H1 (cell line): ENCODE measurements at regions not wholly inside any gene's neighbourhood (a gene's known extent, or its start where the extent isn't known, plus 50 kb on each side); places are given as distances from the start of the nearest gene placed in this dataset.

ENCODE experiments used
- CTCF ChIA-PET: fragments of 300-600 bp; sonication (Branson Sonifier 250); formaldehyde crosslinking; loops from one replicate; lab custom pipeline; 2021; ENCODE audit not compliant: partially characterized antibody; lab: Charles Lee
- POLR2A ChIA-PET: fragments of 300-600 bp; sonication (Branson Sonifier 250); formaldehyde crosslinking; loops from one replicate; lab custom pipeline; 2021; ENCODE audit warnings: inconsistent platforms; ENCODE audit not compliant: partially characterized antibody; lab: Charles Lee
- DNase-seq, 2 experiments: peaks; one replicate each; pipeline versions ENCODE4 v3.0.0 to v3.0.0-alpha.2; 2010 to 2022; ENCODE audit warnings: low spot score in 2 of 2, low read depth in 1 of 2, mixed read lengths in 1 of 2
- FAIRE-seq: peaks from 2 replicates; lab custom pipeline; 2011; peaks lifted over from hg19 to GRCh38; lab: Jason Lieb, UNC
- H2AFZ ChIP-seq: 2 replicates; pipeline ENCODE4 v1.8.1; 2012; ENCODE audit warnings: low read length, inconsistent platforms
- H2AK5ac ChIP-seq: 2 replicates; pipeline ENCODE4 v1.6.1; 2013; ENCODE audit warnings: low read depth, low read length
- H2BK120ac ChIP-seq: replicated peaks from 2 replicates; pipeline ENCODE3; 2013; ENCODE audit warnings: low read depth, low read length, inconsistent platforms
- H2BK12ac ChIP-seq: 2 replicates; pipeline ENCODE4 v1.6.1; 2013; ENCODE audit warnings: low read depth, low read length
- H2BK15ac ChIP-seq: 2 replicates; pipeline ENCODE4 v1.6.1; 2013; ENCODE audit warnings: low read length
- H2BK20ac ChIP-seq: 2 replicates; pipeline ENCODE4 v1.6.1; 2013; ENCODE audit warnings: low read length
- H2BK5ac ChIP-seq: 2 replicates; pipeline ENCODE4 v1.6.1; 2013; ENCODE audit warnings: low read depth, low read length
- H3K14ac ChIP-seq: 2 replicates; pipeline ENCODE4 v1.6.1; 2013; ENCODE audit warnings: inconsistent platforms; ENCODE audit not compliant: insufficient read length
- H3K18ac ChIP-seq: 2 replicates; pipeline ENCODE4 v1.6.1; 2013; ENCODE audit warnings: low read length; ENCODE audit errors: extremely low read depth
- H3K23ac ChIP-seq: 2 replicates; pipeline ENCODE4 v1.6.1; 2013; ENCODE audit warnings: inconsistent platforms; ENCODE audit not compliant: insufficient read length
- H3K23me2 ChIP-seq: 2 replicates; pipeline ENCODE4 v1.6.1; 2013; ENCODE audit warnings: low read depth, low read length
- H3K27ac ChIP-seq: 2 replicates; pipeline ENCODE4 v1.6.1; 2011; ENCODE audit warnings: low read depth, low read length, inconsistent platforms
- H3K27me3 ChIP-seq, 4 experiments: replicated peaks in 1 of 4; 1 replicate in 1 of 4; 2 replicates in 3 of 4; pipeline versions ENCODE4 v1.6.1 to v1.8.1; 2011 to 2013; ENCODE audit warnings: low read length in 3 of 4, mild to moderate bottlenecking in 3 of 4, inconsistent platforms in 2 of 4, mixed read lengths in 2 of 4, moderate library complexity in 1 of 4; ENCODE audit not compliant: control insufficient read depth in 3 of 4, insufficient read depth in 3 of 4; ENCODE audit errors: extremely low read depth in 1 of 4
- H3K36me3 ChIP-seq, 4 experiments: 2 replicates each; pipeline versions ENCODE4 v1.6.1 to v1.8.1; 2011 to 2013; ENCODE audit warnings: mild to moderate bottlenecking in 4 of 4, low read length in 3 of 4, moderate library complexity in 2 of 4, control low read depth in 1 of 4, inconsistent platforms in 1 of 4; ENCODE audit not compliant: insufficient read depth in 4 of 4, control insufficient read depth in 2 of 4
- H3K4ac ChIP-seq: replicated peaks from 2 replicates; pipeline ENCODE3; 2013; ENCODE audit warnings: low read length, low read depth, mixed read lengths, inconsistent platforms; ENCODE audit not compliant: insufficient read length
- H3K4me1 ChIP-seq, 4 experiments: replicated peaks in 1 of 4; 1 replicate in 1 of 4; 2 replicates in 3 of 4; pipeline versions ENCODE4 v1.6.1 to v1.8.1; 2011 to 2013; ENCODE audit warnings: low read length in 3 of 4, inconsistent platforms in 2 of 4, mixed read lengths in 1 of 4; ENCODE audit not compliant: insufficient read depth in 4 of 4, control insufficient read depth in 3 of 4
- H3K4me2 ChIP-seq, 2 experiments: 2 replicates each; pipeline versions ENCODE4 v1.6.1 to v1.8.1; 2011 to 2013; ENCODE audit warnings: low read depth in 2 of 2, low read length in 2 of 2, control low read depth in 1 of 2, inconsistent platforms in 1 of 2, mild to moderate bottlenecking in 1 of 2; ENCODE audit not compliant: insufficient read depth in 1 of 2
- H3K4me3 ChIP-seq, 4 experiments: fragments of 200-600, 300-600 bp in 1 of 4; sonication (generic), shearing (Covaris generic), sonication (Bioruptor Twin) in 1 of 4; 2 replicates each; pipeline versions ENCODE4 v1.5.1 to v1.8.1; 2011 to 2016; ENCODE audit warnings: low read length in 4 of 4, low read depth in 3 of 4, control low read depth in 2 of 4, inconsistent platforms in 2 of 4, mild to moderate bottlenecking in 2 of 4, mixed read lengths in 1 of 4, moderate library complexity in 1 of 4; ENCODE audit not compliant: insufficient read depth in 2 of 4; ENCODE audit errors: extremely low read depth in 1 of 4
- H3K56ac ChIP-seq: replicated peaks from 2 replicates; pipeline ENCODE3; 2013; ENCODE audit warnings: low read depth, mild to moderate bottlenecking, mixed read lengths, low read length, inconsistent platforms; ENCODE audit not compliant: insufficient read length
- H3K79me1 ChIP-seq: 2 replicates; pipeline ENCODE4 v1.6.1; 2013; ENCODE audit warnings: low read depth, low read length, control low read depth
- H3K79me2 ChIP-seq, 2 experiments: 2 replicates each; pipeline versions ENCODE4 v1.6.1 to v1.8.1; 2012 to 2013; ENCODE audit warnings: low read length in 2 of 2, mild to moderate bottlenecking in 2 of 2, inconsistent platforms in 1 of 2; ENCODE audit not compliant: insufficient read depth in 2 of 2, control insufficient read depth in 1 of 2
- H3K9ac ChIP-seq, 4 experiments: replicated peaks in 1 of 4; 1 replicate in 1 of 4; 2 replicates in 3 of 4; pipeline versions ENCODE4 v1.6.1 to v1.8.1; 2011 to 2013; ENCODE audit warnings: low read depth in 3 of 4, low read length in 3 of 4, control low read depth in 2 of 4, mild to moderate bottlenecking in 2 of 4, moderate library complexity in 2 of 4, inconsistent platforms in 1 of 4; ENCODE audit errors: extremely low read depth in 1 of 4
- H3K9me3 ChIP-seq, 2 experiments: 2 replicates each; pipeline versions ENCODE4 v1.6.1 to v1.8.1; 2012 to 2013; ENCODE audit warnings: mild to moderate bottlenecking in 2 of 2, moderate library complexity in 2 of 2, control low read depth in 1 of 2, inconsistent platforms in 1 of 2, low read depth in 1 of 2, low read length in 1 of 2, mixed read lengths in 1 of 2; ENCODE audit not compliant: insufficient read depth in 2 of 2
- H4K20me1 ChIP-seq, 2 experiments: replicated peaks in 1 of 2; 2 replicates each; pipeline versions ENCODE3 to v1.8.1; 2011 to 2013; ENCODE audit warnings: inconsistent platforms in 2 of 2, low read length in 2 of 2, mild to moderate bottlenecking in 1 of 2; ENCODE audit not compliant: insufficient read depth in 2 of 2, control insufficient read depth in 1 of 2
- H4K5ac ChIP-seq: 2 replicates; pipeline ENCODE4 v1.6.1; 2013; ENCODE audit warnings: low read length, low read depth, mixed read lengths, inconsistent platforms; ENCODE audit not compliant: insufficient read length
- H4K8ac ChIP-seq: 2 replicates; pipeline ENCODE4 v1.8.0; 2013; ENCODE audit warnings: mild to moderate bottlenecking, moderate library complexity, low read length, inconsistent platforms; ENCODE audit not compliant: insufficient read depth; ENCODE audit errors: extremely low read depth
- H4K91ac ChIP-seq: replicated peaks from 2 replicates; pipeline ENCODE3; 2013; ENCODE audit warnings: low read length, mixed read lengths, inconsistent platforms; ENCODE audit not compliant: insufficient read length
- ASH2L ChIP-seq: fragments of 200-600, 300-600 bp; sonication (generic); IDR thresholded peaks from one replicate; pipeline ENCODE4 v1.7.1; 2017; ENCODE audit warnings: low read length
- BCL11A ChIP-seq, 2 experiments: IDR thresholded peaks; one replicate each; pipeline ENCODE4 v1.6.1; 2011; ENCODE audit warnings: low read depth in 2 of 2, low read length in 2 of 2, mild to moderate bottlenecking in 2 of 2
- CEBPB ChIP-seq: IDR thresholded peaks from 2 replicates; pipeline ENCODE4 v1.6.1; 2012; ENCODE audit warnings: low read depth, low read length
- GABPA ChIP-seq: IDR thresholded peaks from 2 replicates; pipeline ENCODE4 v1.6.1; 2011; ENCODE audit warnings: mild to moderate bottlenecking, low read length, moderate library complexity, borderline replicate concordance; ENCODE audit not compliant: insufficient read depth
- HDAC6 ChIP-seq: IDR thresholded peaks from one replicate; pipeline ENCODE4 v1.7.1; 2012; ENCODE audit warnings: low read depth, mild to moderate bottlenecking, inconsistent platforms, low read length, moderate library complexity
- KDM5A ChIP-seq: fragments of 200-600 bp; IDR thresholded peaks from 2 replicates; pipeline ENCODE4 v1.7.1; 2012; ENCODE audit warnings: mild to moderate bottlenecking, low read length, inconsistent platforms, mixed read lengths
- POLR2A ChIP-seq, 2 experiments: IDR thresholded peaks; 1 replicate in 1 of 2; 2 replicates in 1 of 2; pipeline ENCODE4 v1.6.1; 2011; ENCODE audit warnings: low read depth in 2 of 2, low read length in 2 of 2, mild to moderate bottlenecking in 2 of 2; ENCODE audit errors: control extremely low read depth in 1 of 2
- RFX5 ChIP-seq: IDR thresholded peaks from 2 replicates; pipeline ENCODE4 v1.6.1; 2011; ENCODE audit warnings: low read depth, low read length, improper control_type of control experiment, borderline replicate concordance
- RNF2 ChIP-seq: fragments of 200-900, 300-1000 bp; sonication (generic); IDR thresholded peaks from 2 replicates; pipeline ENCODE4 v1.7.1; 2016; ENCODE audit warnings: borderline replicate concordance, low read depth, mild to moderate bottlenecking, antibody characterized with exemption, low read length; ENCODE audit not compliant: poor library complexity, severe bottlenecking; ENCODE audit errors: missing control alignments
- RXRA ChIP-seq: IDR thresholded peaks from 2 replicates; pipeline ENCODE4 v1.6.1; 2011; ENCODE audit warnings: low read depth, mild to moderate bottlenecking, low read length, moderate library complexity; ENCODE audit not compliant: insufficient read depth
- TCF12 ChIP-seq: IDR thresholded peaks from 2 replicates; pipeline ENCODE4 v1.6.1; 2011; ENCODE audit warnings: low read depth, mild to moderate bottlenecking, low read length
- YY1 ChIP-seq: IDR thresholded peaks from 2 replicates; pipeline ENCODE4 v1.6.1; 2011; ENCODE audit warnings: low read depth, mild to moderate bottlenecking, low read length
- WGBS, 2 experiments: shearing (Covaris generic) in 1 of 2; methylation state at CpG; one replicate each; pipeline versions ENCODE4 v1.1.6 to v1.1.7; 2013 to 2015; ENCODE audit warnings: low lambda C conversion rate in 2 of 2, mixed read lengths in 2 of 2, inconsistent platforms in 1 of 2, low coverage in 1 of 2, missing lambda C conversion rate in 1 of 2; ENCODE audit not compliant: insufficient replicate concordance in 2 of 2, insufficient coverage in 1 of 2, insufficient read length in 1 of 2; ENCODE audit errors: extremely low coverage in 1 of 2, missing lambda C conversion rate in 1 of 2; 5-methylcytosine and 5-hydroxymethylcytosine counted together
- TF ChIP-seq, protein P1 (sequence below): IDR thresholded peaks from 2 replicates; pipeline ENCODE4 v1.6.1; 2011; ENCODE audit warnings: low read length, improper control_type of control experiment

GRCh38 chr16:54822892-54823291 is 107.8 kb upstream of the IRX5 start:
- Histone ChIP-seq H3K4me2 (no peak overlapping the region), H3K23me2 (no peaks in the 10 kb centered on the region), H3K27ac (no peak overlapping the region), H3K36me3 (no peaks in the 10 kb centered on the region), H2AFZ (no peak overlapping the region), H3K79me2 (no peaks in the 10 kb centered on the region), H2BK15ac (no peak overlapping the region), H4K8ac (no peak overlapping the region), H3K9ac (no peak overlapping the region), H3K4me1 (peaks cover 1 to 5% (median 2%) of the 10 kb centered on the region in 4 experiments; a peak in 2 of 7 replicates), H3K14ac (no peak overlapping the region), H3K56ac (no peak overlapping the region), H3K18ac (no peak overlapping the region), H3K4me3 (no peak overlapping the region), H2BK5ac (no peak overlapping the region), H2AK5ac (no peak overlapping the region), H4K20me1 (no peaks in the 10 kb centered on the region), H2BK120ac (no peak overlapping the region), H4K5ac (no peak overlapping the region), H3K23ac (no peak overlapping the region), H3K9me3 (no peaks in the 10 kb centered on the region; a peak in 1 of 4 replicates), H3K27me3 (no peaks in the 10 kb centered on the region), H2BK20ac (no peak overlapping the region), H2BK12ac (no peak overlapping the region), H4K91ac (no peak overlapping the region), H3K79me1 (no peaks in the 10 kb centered on the region), H3K4ac (no peak overlapping the region)
- CTCF ChIA-PET: interaction anchor here (0.7 to 0.9 kb wide), 2 partner anchors 57 to 245 kb away, joined by 3 read pairs; no protein-coding TSS in a partner anchor
- POLR2A ChIA-PET: no interaction called here
- no peak for TF ChIP-seq BCL11A (IDR thresholded peaks at IDR 0.05; ENCODE audit: low read depth in 2 of 2, low read length in 2 of 2)
- TF ChIP-seq, protein P1, sequence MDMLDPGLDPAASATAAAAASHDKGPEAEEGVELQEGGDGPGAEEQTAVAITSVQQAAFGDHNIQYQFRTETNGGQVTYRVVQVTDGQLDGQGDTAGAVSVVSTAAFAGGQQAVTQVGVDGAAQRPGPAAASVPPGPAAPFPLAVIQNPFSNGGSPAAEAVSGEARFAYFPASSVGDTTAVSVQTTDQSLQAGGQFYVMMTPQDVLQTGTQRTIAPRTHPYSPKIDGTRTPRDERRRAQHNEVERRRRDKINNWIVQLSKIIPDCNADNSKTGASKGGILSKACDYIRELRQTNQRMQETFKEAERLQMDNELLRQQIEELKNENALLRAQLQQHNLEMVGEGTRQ: no peak
- TF ChIP-seq GABPA: no peak
- TF ChIP-seq CEBPB: no peak
- no peak for TF ChIP-seq RFX5
- TF ChIP-seq ASH2L: no peak
- no peak for TF ChIP-seq YY1
- no peak for TF ChIP-seq RXRA
- no peak for TF ChIP-seq TCF12
- TF ChIP-seq POLR2A (IDR thresholded peaks at IDR 0.05; ENCODE audit: control extremely low read depth in 1 of 2, low read depth in 2 of 2, low read length in 2 of 2): no peak
- no peak for TF ChIP-seq HDAC6
- no peak for TF ChIP-seq RNF2
- no peak for TF ChIP-seq KDM5A
- no peak for FAIRE-seq
- 93% methylated on average over 4 of the region's 4 CpGs; no CpG with 5 or more reads in 1 of the 2 experiments for WGBS, 2 experiments
- no peak for DNase-seq
